GOT3 (cell line): ENCODE measurements at regions not wholly inside any gene's neighbourhood (a gene's known extent, or its start where the extent isn't known, plus 50 kb on each side); places are given as distances from the start of the nearest gene placed in this dataset.

Experiments
- DNase-seq: peaks from one replicate; lab custom pipeline; 2025; ENCODE audit warnings: mixed read lengths; lab: John Stamatoyannopoulos, UW

DNA sequence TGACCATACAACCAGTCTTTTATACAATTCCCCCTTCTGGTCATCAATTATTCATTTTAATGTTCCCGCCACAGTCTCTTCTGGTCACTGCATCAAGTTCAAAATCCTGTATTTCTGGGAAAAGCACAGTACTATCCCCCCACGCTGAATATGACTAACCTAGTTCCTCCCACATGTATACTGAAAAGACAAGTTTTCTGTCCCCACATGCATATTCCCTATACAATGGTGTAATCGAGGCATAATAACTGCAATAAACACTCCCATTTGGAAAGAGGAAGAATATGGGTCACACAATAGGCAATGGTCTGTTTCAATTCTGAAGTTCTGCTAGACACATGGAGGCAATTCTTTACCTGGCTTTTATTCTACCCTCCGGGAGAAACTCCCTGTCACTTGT, 344.9 kb downstream of the EFNA5 start:
- no peak for DNase-seq

DNA sequence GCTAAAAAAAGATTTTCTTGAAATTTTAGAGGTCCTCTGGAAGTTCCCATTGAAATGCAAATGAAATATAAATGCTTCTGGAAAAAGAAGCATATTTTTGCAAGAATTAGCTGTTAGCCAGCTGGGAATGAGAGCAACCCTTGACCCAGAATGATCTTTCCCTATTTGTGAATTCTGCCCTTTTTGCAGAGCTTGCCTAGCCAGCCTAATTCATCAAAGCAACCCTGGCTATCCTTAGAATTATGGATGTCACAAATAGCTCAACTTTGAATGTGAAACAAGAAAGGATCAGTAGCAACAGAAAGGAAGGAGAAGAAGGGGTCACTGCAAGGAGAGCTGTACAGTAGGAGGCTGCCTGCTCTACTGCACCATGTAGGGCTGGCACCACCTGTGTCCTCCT, 345.9 kb downstream of the EFNA5 start:
- no peak for DNase-seq

DNA sequence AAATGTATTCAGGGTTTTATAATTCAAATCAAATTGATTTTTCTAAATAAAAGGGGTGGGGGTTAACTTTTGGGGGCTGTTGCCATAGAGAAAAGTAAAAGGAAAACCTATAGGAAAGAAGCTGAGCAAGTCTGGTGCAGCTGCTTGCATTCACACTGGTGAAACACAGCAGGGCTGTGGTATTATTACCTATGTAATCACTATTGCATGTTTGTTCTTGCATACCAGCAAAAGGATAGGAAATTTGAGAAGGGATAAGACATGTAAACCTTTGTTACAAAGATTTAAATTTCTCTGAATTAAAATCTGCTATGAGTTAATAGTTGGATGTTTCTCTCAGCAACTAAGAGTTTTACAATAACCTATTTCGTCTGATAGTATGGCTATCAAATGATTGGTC, 346.7 kb downstream of the EFNA5 start:
- DNase-seq, result no peak

DNA sequence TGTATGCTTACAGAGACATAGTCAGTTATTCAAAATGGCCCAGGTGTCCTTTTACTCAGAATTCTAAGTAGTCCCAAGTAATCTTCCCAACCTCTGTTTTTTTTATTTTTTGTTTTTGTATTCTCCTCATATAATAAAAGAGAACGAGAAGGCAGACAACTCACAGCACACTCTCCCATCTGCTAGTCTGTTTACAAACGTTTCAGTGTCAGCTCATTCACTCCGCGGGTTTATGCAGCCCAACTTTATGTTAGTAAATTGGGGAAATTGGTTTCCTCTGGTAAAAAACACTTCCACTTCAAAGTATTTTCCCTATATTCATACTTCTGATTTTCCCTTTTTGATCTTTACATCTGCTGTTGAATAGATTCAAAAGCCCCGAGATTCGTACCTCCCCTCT, 347.2 kb downstream of the EFNA5 start:
- DNase-seq, result no peak

DNA sequence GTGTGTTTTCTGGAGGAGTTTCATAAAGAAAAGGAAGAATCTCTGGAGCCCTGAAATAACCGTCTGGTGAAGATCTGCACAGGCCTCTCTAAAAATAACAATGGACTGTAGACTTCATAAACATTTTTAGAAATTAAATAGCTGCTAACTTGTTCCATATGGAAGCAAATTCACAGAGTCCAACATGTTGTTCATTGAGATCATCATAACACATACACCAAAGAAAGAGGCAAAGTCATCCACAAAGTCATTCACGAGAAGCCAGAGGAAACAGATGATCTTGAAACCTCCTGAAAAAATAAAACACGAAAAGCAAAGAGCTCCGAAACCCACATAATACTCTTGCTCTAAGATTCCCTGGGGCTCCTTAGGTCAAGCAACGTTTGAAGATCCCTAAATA, 347.8 kb downstream of the EFNA5 start:
- no peak for DNase-seq

DNA sequence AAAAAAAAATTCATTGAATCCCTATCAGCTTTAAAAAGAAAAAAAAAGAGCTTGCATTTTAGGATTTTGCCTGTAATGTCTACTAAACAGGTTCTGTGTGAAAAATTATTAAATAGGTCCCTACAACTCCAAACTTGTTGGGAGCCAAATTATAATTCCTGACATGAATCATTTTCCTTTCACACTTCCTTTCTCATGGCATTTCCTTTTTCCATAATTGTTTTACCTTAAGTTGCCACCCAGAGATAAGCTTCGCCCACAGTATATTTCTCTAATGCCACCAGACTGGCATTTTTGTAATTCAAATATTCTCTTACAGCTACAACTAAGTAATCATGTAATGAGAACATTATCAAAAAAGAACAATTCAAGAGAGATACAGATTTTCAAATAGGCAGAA, 348.8 kb downstream of the EFNA5 start:
- no peak for DNase-seq

DNA sequence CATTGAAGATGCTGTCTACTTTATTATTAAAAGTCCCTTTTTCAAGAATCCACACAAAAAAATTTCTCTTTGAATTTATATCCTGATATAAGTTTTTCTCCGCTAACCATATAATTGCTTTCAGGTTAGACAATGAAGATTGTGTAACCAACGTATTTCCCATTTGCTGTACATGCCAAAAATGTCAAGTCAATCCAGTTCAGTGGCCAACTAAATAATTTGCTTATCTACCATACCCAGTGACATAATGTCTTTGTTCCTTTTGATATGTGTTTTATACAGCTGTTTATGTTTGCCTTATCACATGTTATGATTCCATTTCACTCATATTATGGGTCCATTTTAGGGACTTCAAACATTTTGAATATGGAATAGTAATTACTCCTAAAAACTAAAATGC, 349.9 kb downstream of the EFNA5 start:
- no peak for DNase-seq

DNA sequence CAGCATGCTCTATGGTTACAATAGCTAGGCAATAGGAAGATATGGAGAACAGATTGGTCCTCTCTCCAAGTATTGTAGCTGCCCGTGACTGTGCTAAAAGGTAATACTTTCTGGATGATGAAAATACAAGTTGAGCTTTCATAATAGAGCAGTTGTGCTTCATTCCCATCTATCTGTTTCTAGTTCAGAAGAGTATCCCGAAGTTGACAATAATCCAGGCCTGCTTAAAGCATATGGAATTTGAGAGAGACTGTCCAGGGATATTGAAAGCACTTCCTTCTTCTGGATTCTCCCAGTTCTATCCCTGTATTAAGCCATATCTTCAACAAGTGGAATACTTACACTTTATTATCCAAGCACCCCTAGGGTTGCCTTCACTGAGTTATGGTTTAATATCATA, 350.4 kb downstream of the EFNA5 start:
- no peak for DNase-seq

GRCh38 chr5:107319901-107320300, 350.8 kb downstream of the EFNA5 start:
- no peak for DNase-seq

DNA sequence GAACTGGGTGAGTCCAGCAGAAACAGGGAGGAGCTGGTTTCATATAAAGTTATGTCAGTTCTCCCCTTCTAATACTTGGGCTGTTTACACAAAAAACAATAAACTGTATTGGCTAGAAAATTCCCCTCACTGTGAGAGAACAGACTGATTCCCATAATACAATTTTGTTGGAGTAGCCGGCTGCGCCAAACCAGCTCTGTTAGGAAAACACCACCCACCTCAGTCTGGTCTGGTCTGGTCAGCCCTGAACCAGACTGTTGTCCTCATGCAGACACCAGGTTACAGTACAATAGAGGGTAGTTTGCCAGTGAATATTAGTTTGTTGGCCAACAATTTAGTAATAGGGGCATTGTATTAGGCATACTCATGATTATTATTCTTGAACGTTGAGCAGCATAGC, 356.4 kb downstream of the EFNA5 start:
- DNase-seq, result no peak

GRCh38 chr5:107313921-107314320, 356.8 kb downstream of the EFNA5 start:
- DNase-seq, result no peak

- no peak for DNase-seq
Observed at GRCh38 chr5:107313098-107313497, 357.6 kb downstream of the EFNA5 start.

GRCh38 chr5:107310181-107310580, 360.6 kb downstream of the EFNA5 start:
- no peak for DNase-seq

DNA sequence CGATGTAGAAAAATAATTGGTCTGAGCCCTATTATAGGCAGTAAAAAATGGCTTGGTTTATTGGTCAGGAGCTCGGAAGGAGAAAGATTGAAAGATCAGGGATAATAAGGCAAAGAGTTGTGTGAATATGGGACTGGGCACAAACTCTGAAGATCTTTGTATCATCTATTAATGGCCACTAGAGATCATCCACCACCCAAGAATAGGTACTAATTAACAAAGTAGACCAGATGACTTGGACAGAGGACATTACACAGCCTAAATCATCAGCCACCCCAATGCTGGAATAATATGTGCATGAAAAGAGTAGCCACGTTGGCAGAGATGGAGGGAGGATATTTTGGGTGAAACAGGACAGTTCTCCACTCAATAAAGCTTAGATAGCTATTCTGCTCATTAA, 364.1 kb downstream of the EFNA5 start:
- no peak for DNase-seq

DNA sequence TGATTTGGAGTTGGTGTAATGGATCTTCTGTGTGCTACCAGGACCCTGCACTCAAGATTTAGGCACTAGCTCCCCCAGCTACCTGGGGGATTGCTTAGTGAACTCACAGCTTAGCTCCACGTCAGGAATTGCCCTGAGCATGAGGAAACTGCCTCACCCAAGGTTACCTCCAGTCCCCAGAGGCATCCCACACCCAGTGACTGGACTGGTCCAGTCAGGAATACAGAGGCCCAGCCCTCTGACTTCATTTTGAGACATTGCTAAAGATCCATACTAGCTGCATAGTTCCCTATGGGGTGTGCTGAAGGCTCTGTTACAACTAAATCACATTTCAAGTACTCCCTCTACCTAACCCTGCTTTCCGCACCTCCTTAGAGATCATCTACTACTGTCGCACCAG, 364.7 kb downstream of the EFNA5 start:
- no peak for DNase-seq

DNA sequence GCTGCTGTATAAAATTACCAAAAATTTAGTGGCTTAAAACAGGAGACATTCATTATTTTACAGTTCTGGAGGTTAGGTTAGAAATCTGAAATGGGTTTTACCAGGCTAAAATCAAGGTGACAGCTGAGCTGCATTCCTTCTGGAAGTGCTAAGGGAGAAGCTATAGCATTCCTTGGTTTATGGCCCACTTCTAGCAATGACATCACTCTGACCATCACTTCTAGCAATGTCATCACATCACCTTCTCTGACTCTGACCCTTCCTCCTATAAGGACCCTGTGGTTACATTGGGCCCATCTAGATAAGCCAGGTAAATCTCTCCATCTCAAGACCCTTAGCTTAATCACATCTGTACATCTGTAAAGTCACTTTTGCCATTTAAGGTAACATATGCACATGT, 366.1 kb downstream of the EFNA5 start:
- DNase-seq, result no peak

GRCh38 chr5:107303171-107303968, 367.4 kb downstream of the EFNA5 start:
- DNase-seq, result no peak

DNA sequence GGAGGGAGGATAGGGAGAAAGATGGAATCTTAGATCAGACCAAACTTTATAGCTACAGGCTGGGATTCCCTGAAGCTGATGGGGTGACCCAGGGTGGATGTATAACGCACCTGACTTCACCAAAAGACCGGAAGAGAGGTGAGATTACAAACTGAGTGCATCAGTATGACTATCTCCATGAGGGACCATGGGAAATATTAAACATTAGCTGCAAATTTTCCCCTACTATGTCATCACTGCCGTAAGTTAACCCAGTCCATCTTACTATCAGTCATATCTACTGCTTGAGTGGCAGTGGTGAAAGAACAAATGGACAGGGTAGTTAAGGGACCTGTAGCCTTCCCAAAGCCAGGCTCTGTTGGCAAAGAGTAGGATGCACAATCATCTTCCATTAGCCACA, 368.3 kb downstream of the EFNA5 start:
- no peak for DNase-seq

DNA sequence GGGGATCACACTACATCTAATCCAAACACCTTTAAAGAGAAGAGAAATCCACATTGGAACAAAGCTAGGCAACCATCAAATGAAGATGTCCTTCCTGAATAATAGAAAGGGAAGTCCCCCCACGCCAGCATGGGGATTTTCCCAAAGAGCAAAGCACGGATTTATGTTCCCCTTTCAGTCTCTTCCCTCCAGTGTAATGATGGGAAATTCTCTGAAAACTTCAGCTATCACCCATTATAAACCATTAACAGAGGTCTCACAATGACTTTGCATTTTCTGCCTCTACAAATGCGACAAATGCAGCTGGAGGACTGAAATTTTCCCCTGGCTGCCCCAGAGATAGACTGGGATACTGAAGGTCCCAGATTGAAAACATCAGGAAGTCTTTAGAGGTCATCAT, 368.7 kb downstream of the EFNA5 start:
- DNase-seq, result no peak

DNA sequence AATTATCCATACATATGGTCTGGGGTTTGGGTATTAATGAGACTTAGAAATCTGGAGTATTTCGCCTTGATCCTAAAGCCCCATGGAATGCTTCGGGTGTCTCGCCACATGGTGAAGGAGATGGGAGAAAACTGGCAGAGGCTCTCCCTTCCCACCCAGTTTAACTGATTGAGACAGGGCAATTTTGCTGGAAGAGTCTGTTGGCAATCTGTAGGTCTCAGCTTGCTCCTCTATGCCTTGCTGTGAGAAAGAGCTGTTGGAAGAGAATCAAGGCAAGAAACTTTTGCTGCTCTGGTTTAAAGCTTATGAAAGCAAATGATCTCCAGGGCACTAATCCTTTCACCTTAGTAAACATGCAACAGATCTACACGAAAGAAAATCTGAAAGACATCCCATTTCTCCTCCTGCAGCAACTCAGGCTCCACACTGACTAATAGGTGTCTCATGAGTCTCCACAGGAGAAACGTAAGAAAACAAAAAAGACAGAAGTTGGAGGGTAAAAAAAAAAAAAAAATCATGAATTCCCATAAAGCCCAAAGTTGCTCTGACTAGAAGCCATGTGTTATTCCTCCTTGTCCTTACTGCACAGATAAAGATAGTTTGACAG, 369.9 kb downstream of the EFNA5 start:
- DNase-seq, result no peak

DNA sequence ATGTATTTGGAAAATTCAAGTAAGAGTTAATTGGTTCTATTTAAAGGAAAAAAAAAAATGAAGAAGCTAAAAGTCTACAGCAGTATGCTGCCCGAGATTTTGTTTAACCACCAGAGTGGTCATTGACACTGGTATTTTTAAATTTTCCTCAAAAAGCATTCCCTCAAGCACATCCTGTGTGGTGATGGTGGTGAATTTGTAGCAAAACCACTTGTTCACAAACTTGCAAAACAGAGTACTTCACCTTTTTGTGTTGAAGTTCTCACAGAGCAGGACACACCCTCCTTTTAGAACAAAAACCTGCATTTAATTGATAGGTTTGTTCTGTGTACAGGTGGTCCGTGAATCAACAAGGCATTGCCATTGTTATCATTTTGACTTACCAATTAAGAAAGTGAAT, 374.2 kb downstream of the EFNA5 start:
- no peak for DNase-seq

GRCh38 chr5:107295914-107296313, 374.8 kb downstream of the EFNA5 start:
- no peak for DNase-seq

- DNase-seq, result no peak
Observed at GRCh38 chr5:107294669-107295068, 376.1 kb downstream of the EFNA5 start.

DNA sequence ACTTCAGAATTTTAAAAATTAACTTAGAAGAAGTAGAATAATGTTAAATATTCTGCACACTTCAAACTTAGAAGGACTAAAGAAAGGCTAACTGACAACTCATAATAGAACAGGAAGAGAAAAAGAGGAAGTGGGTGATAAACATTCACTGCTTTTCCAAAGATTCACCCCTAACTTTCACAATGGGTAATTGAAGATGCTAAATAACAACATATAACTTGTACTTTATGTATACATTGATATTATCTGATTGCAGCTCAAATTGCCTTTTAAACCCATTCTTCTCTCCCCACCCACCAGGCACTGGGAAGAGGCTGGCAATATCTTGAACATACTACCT, 376.6 kb downstream of the EFNA5 start:
- DNase-seq, result no peak
